A673 (cell line): ENCODE measurements at regions not wholly inside any gene's neighbourhood (a gene's known extent, or its start where the extent isn't known, plus 50 kb on each side); places are given as distances from the start of the nearest gene placed in this dataset.

Experiments used
- CTCF ChIP-seq: fragments of 300-800, 200-600 bp; sonication (generic); conservative IDR thresholded peaks from 2 replicates; pipeline ENCODE4 v1.5.1; 2017; ENCODE audit warnings: low read depth, mild to moderate bottlenecking, antibody characterized with exemption, low read length, moderate library complexity, mixed read lengths
- EZH2 ChIP-seq: fragments of 200-600 bp; sonication (generic); IDR thresholded peaks from 2 replicates; pipeline ENCODE4 v1.6.1; 2017; ENCODE audit warnings: borderline replicate concordance, low read depth, mild to moderate bottlenecking, mixed read lengths, antibody characterized with exemption, low read length; ENCODE audit not compliant: poor library complexity, severe bottlenecking

DNA sequence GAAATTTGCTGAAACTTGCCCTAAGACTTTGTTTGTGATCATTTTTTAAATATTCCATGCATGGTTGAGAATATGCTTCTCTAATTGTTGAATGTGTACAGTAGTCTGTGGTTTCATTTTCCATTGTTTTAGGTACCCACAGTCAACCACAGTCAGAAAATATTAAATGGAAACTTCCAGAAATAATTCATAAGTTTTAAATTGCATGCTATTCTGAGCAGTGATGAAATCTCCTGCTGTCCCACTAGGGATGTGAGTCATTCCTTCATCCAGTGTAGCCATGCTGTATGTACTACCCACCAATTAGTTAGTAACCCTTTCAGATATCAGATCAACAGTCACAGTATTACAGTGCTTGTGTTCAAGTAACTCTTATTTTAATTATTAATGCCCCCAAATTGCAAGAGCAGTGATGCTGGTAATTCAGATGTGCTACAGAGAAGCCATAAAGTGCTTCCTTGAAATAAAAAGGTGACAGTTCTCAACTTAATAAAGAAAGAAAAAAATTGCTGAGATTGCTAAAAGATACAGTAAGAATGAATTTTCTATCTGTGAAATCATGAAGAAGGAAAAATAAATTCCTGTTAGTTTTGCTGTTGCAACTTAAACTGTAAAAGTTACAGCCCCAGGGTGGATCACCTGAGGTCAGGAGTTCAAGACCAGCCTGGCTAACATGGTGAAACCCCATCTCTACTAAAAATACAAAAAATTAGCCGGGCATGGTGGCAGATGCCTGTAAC lies 79.9 kb upstream of the FBXL17 start:
- TF ChIP-seq CTCF (no peak), EZH2 (no peak)
